Progenitor cell of endocrine pancreas (in vitro differentiated cells): ENCODE measurements at regions not wholly inside any gene's neighbourhood (a gene's known extent, or its start where the extent isn't known, plus 50 kb on each side); places are given as distances from the start of the nearest gene placed in this dataset.

ENCODE experiments used
- DNase-seq: peaks from one replicate; pipeline ENCODE4 v3.0.0; 2021; ENCODE audit warnings: low spot score; ENCODE audit not compliant: unreplicated experiment
- H3K27ac Mint-ChIP-seq: 2 replicates; pipeline ENCODE4 v1.8.0; 2021; ENCODE audit warnings: mild to moderate bottlenecking, moderate library complexity, mixed read lengths
- H3K27me3 Mint-ChIP-seq: 2 replicates; pipeline ENCODE4 v1.8.0; 2021; ENCODE audit warnings: mixed read lengths
- H3K36me3 Mint-ChIP-seq: 2 replicates; pipeline ENCODE4 v1.8.0; 2022; ENCODE audit warnings: mixed read lengths; ENCODE audit not compliant: insufficient read depth
- H3K4me1 Mint-ChIP-seq: 2 replicates; pipeline ENCODE4 v1.8.0; 2021; ENCODE audit warnings: low read depth, mixed read lengths
- H3K4me3 Mint-ChIP-seq: 2 replicates; pipeline ENCODE4 v1.8.0; 2021; ENCODE audit warnings: low read depth, mild to moderate bottlenecking, moderate library complexity, mixed read lengths
- H3K9me3 Mint-ChIP-seq: 2 replicates; pipeline ENCODE4 v1.8.0; 2021; ENCODE audit warnings: low read depth, mixed read lengths
- CTCF ChIP-seq: fragments of 200-600 bp; sonication (generic); IDR thresholded peaks from one replicate; pipeline ENCODE4 v1.5.0; 2021; ENCODE audit warnings: antibody characterized with exemption, mild to moderate bottlenecking; ENCODE audit not compliant: unreplicated experiment

- H3K27ac Mint-ChIP-seq, result no peak overlapping the region
- H3K4me3 Mint-ChIP-seq, result no peak overlapping the region
- peaks cover 12% of the 10 kb centered on the region for H3K9me3 Mint-ChIP-seq
- no peaks in the 10 kb centered on the region for H3K4me1 Mint-ChIP-seq
- no peak for DNase-seq
- no peaks in the 10 kb centered on the region for H3K36me3 Mint-ChIP-seq
- no peak for TF ChIP-seq CTCF
- peaks cover 3% of the 10 kb centered on the region for H3K27me3 Mint-ChIP-seq
Observed at GRCh38 chr2:239712755-239713154, 311.9 kb upstream of the HDAC4 start.

- no peaks in the 10 kb centered on the region for H3K36me3 Mint-ChIP-seq
- peaks cover 3% of the 10 kb centered on the region for H3K27me3 Mint-ChIP-seq
- no peaks in the 10 kb centered on the region for H3K4me1 Mint-ChIP-seq
- no peak overlapping the region for H3K27ac Mint-ChIP-seq
- no peak for TF ChIP-seq CTCF
- peaks cover 12% of the 10 kb centered on the region for H3K9me3 Mint-ChIP-seq
- no peak for DNase-seq
- H3K4me3 Mint-ChIP-seq, result no peak overlapping the region
Observed at GRCh38 chr2:239711911-239712570, 311.2 kb upstream of the HDAC4 start.

GRCh38 chr2:239710953-239711861, 310.4 kb upstream of the HDAC4 start:
- Mint-ChIP-seq H3K36me3 (no peaks in the 10 kb centered on the region), H3K27ac (peak overlapping the region; percentile 60), H3K4me3 (no peak overlapping the region), H3K4me1 (no peaks in the 10 kb centered on the region), H3K27me3 (peaks cover 6% of the 10 kb centered on the region), H3K9me3 (peaks cover 12% of the 10 kb centered on the region)
- no peak for DNase-seq
- no peak for TF ChIP-seq CTCF

GRCh38 chr2:239706367-239706766, 305.5 kb upstream of the HDAC4 start:
- H3K4me1 Mint-ChIP-seq, result no peaks in the 10 kb centered on the region
- H3K36me3 Mint-ChIP-seq, result no peaks in the 10 kb centered on the region
- no peak overlapping the region for H3K27ac Mint-ChIP-seq
- no peak for TF ChIP-seq CTCF
- no peak for DNase-seq
- no peak overlapping the region for H3K4me3 Mint-ChIP-seq
- peaks cover 5% of the 10 kb centered on the region for H3K9me3 Mint-ChIP-seq
- H3K27me3 Mint-ChIP-seq, result peaks cover 7% of the 10 kb centered on the region

- no peak overlapping the region for H3K27ac Mint-ChIP-seq
- H3K4me3 Mint-ChIP-seq, result no peak overlapping the region
- peaks cover 7% of the 10 kb centered on the region for H3K27me3 Mint-ChIP-seq
- H3K4me1 Mint-ChIP-seq, result no peaks in the 10 kb centered on the region
- TF ChIP-seq CTCF, result no peak
- DNase-seq, result no peak
- peaks cover 5% of the 10 kb centered on the region for H3K9me3 Mint-ChIP-seq
- no peaks in the 10 kb centered on the region for H3K36me3 Mint-ChIP-seq
Observed at GRCh38 chr2:239704737-239705136, 303.9 kb upstream of the HDAC4 start.
